GM23338 (cell line): ENCODE measurements at regions not wholly inside any gene's neighbourhood (a gene's known extent, or its start where the extent isn't known, plus 50 kb on each side); places are given as distances from the start of the nearest gene placed in this dataset.

Experiments
- ATAC-seq: fragments of 200-7000 bp; cut with Tn5 transposase; 3 replicates; pipeline ENCODE4 v1.9.1; 2020
- DNase-seq: peaks from one replicate; pipeline ENCODE4 v3.0.0-alpha.2; 2015; ENCODE audit warnings: low spot score
- H2AFZ ChIP-seq: fragments of 200-600 bp; sonication (generic); 2 replicates; pipeline ENCODE4 v1.8.0; 2016; ENCODE audit warnings: antibody characterized with exemption, mild to moderate bottlenecking, moderate library complexity
- H3F3A ChIP-seq: fragments of 200-600 bp; sonication (generic); replicated peaks from 2 replicates; pipeline ENCODE4 v1.8.0; 2017; ENCODE audit warnings: antibody characterized with exemption, mixed run types, low read depth
- H3K27ac ChIP-seq: fragments of 200-600 bp; sonication (generic); 2 replicates; pipeline ENCODE4 v1.6.1; 2016; ENCODE audit warnings: low read depth
- H3K27me3 ChIP-seq: fragments of 200-600 bp; sonication (generic); 2 replicates; pipeline ENCODE4 v1.8.0; 2016; ENCODE audit warnings: mild to moderate bottlenecking, mixed run types, moderate library complexity; ENCODE audit not compliant: insufficient read depth
- H3K36me3 ChIP-seq: fragments of 200-600 bp; sonication (generic); 2 replicates; pipeline ENCODE4 v1.8.0; 2016; ENCODE audit warnings: mild to moderate bottlenecking; ENCODE audit not compliant: insufficient read depth
- H3K4me1 ChIP-seq: fragments of 200-600 bp; sonication (generic); 2 replicates; pipeline ENCODE4 v1.8.0; 2016; ENCODE audit warnings: mild to moderate bottlenecking, moderate library complexity; ENCODE audit not compliant: insufficient read depth
- H3K4me2 ChIP-seq: fragments of 200-600 bp; sonication (generic); 2 replicates; pipeline ENCODE4 v1.7.1; 2017; ENCODE audit warnings: mixed run types
- H3K4me3 ChIP-seq: fragments of 200-600 bp; sonication (generic); 2 replicates; pipeline ENCODE4 v1.6.1; 2016; ENCODE audit warnings: mixed run types
- H3K79me2 ChIP-seq: fragments of 200-600 bp; sonication (generic); replicated peaks from 2 replicates; pipeline ENCODE4 v1.8.0; 2017; ENCODE audit warnings: mild to moderate bottlenecking; ENCODE audit not compliant: insufficient read depth
- H3K9me2 ChIP-seq: fragments of 200-600 bp; sonication (generic); 2 replicates; pipeline ENCODE4 v1.8.0; 2017; ENCODE audit not compliant: insufficient read depth
- H4K20me1 ChIP-seq: fragments of 200-600 bp; sonication (generic); replicated peaks from 2 replicates; pipeline ENCODE4 v1.8.0; 2017; ENCODE audit warnings: mild to moderate bottlenecking; ENCODE audit not compliant: insufficient read depth
- H3K27ac Mint-ChIP-seq: 2 replicates; pipeline ENCODE4 v1.8.0; 2020; ENCODE audit warnings: inconsistent platforms, mild to moderate bottlenecking, moderate library complexity, mixed read lengths
- H3K27me3 Mint-ChIP-seq: 3 replicates; pipeline ENCODE4 v1.8.0; 2022; ENCODE audit warnings: low read depth, mild to moderate bottlenecking, moderate library complexity, mixed read lengths, inconsistent platforms; ENCODE audit not compliant: insufficient read depth, poor library complexity
- H3K36me3 Mint-ChIP-seq: 3 replicates; pipeline ENCODE4 v1.8.0; 2021; ENCODE audit warnings: low read depth, mild to moderate bottlenecking, inconsistent platforms, moderate library complexity, mixed read lengths
- H3K4me1 Mint-ChIP-seq: 3 replicates; pipeline ENCODE4 v1.8.0; 2020; ENCODE audit warnings: mild to moderate bottlenecking, inconsistent platforms, mixed read lengths
- H3K4me3 Mint-ChIP-seq: 3 replicates; pipeline ENCODE4 v1.8.0; 2021; ENCODE audit warnings: moderate library complexity, mild to moderate bottlenecking, inconsistent platforms, mixed read lengths
- H3K9me3 Mint-ChIP-seq: 3 replicates; pipeline ENCODE4 v1.8.0; 2020; ENCODE audit warnings: moderate library complexity, mild to moderate bottlenecking, inconsistent platforms, mixed read lengths
- CREB1 ChIP-seq: fragments of 250-450 bp; sonication (Bioruptor Pico); IDR thresholded peaks from 2 replicates; pipeline ENCODE4 v1.5.0; 2020; ENCODE audit warnings: low read depth, mild to moderate bottlenecking, moderate library complexity
- EZH2 ChIP-seq: fragments of 200-600 bp; sonication (generic); IDR thresholded peaks from one replicate; pipeline ENCODE4 v1.8.0; 2017; ENCODE audit warnings: antibody characterized with exemption, mild to moderate bottlenecking, low read depth; ENCODE audit not compliant: unreplicated experiment
- EZH2phosphoT487 ChIP-seq: fragments of 200-600 bp; sonication (generic); IDR thresholded peaks from one replicate; pipeline ENCODE4 v1.8.1; 2018; ENCODE audit warnings: antibody characterized with exemption; ENCODE audit not compliant: unreplicated experiment
- JUNB ChIP-seq: IDR thresholded peaks from one replicate; pipeline ENCODE4 v1.6.1; 2016; ENCODE audit warnings: antibody characterized with exemption; ENCODE audit not compliant: unreplicated experiment
- POLR2AphosphoS5 ChIP-seq: IDR thresholded peaks from 2 replicates; pipeline ENCODE4 v1.6.1; 2016; ENCODE audit warnings: antibody characterized with exemption, low read depth
- STAT1 ChIP-seq: IDR thresholded peaks from one replicate; pipeline ENCODE4 v1.6.1; 2016; ENCODE audit warnings: antibody characterized with exemption; ENCODE audit not compliant: unreplicated experiment
- ZNF114 ChIP-seq: fragments of 250-450 bp; sonication (Bioruptor Pico); IDR thresholded peaks from 2 replicates; pipeline ENCODE4 v1.5.0; 2020; ENCODE audit warnings: mild to moderate bottlenecking, moderate library complexity
- ZNF331 ChIP-seq: fragments of 250-450 bp; sonication (Bioruptor Pico); IDR thresholded peaks from 2 replicates; pipeline ENCODE4 v1.5.0; 2020; ENCODE audit warnings: low read depth, mild to moderate bottlenecking, moderate library complexity
- TF ChIP-seq, protein P1 (sequence below): IDR thresholded peaks from 2 replicates; pipeline ENCODE4 v1.6.1; 2016; ENCODE audit warnings: antibody characterized with exemption
- TF ChIP-seq, protein P2 (sequence below): fragments of 250-450 bp; sonication (Bioruptor Pico); IDR thresholded peaks from 2 replicates; pipeline ENCODE4 v1.5.0; 2020; ENCODE audit warnings: mild to moderate bottlenecking, moderate library complexity
- TF ChIP-seq, protein P3 (sequence below): IDR thresholded peaks from one replicate; pipeline ENCODE4 v1.6.1; 2018; ENCODE audit warnings: antibody characterized with exemption; ENCODE audit not compliant: unreplicated experiment

- no peaks in the 10 kb centered on the region for H3K36me3 Mint-ChIP-seq
- H2AFZ ChIP-seq: 0 out of 2 replicates have a peak overlapping the region, but pooled peaks have one; percentile 83
- no peak for TF ChIP-seq STAT1
- no peak for TF ChIP-seq POLR2AphosphoS5
- TF ChIP-seq, protein P1, sequence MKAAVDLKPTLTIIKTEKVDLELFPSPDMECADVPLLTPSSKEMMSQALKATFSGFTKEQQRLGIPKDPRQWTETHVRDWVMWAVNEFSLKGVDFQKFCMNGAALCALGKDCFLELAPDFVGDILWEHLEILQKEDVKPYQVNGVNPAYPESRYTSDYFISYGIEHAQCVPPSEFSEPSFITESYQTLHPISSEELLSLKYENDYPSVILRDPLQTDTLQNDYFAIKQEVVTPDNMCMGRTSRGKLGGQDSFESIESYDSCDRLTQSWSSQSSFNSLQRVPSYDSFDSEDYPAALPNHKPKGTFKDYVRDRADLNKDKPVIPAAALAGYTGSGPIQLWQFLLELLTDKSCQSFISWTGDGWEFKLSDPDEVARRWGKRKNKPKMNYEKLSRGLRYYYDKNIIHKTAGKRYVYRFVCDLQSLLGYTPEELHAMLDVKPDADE: no peak
- TF ChIP-seq, protein P2, sequence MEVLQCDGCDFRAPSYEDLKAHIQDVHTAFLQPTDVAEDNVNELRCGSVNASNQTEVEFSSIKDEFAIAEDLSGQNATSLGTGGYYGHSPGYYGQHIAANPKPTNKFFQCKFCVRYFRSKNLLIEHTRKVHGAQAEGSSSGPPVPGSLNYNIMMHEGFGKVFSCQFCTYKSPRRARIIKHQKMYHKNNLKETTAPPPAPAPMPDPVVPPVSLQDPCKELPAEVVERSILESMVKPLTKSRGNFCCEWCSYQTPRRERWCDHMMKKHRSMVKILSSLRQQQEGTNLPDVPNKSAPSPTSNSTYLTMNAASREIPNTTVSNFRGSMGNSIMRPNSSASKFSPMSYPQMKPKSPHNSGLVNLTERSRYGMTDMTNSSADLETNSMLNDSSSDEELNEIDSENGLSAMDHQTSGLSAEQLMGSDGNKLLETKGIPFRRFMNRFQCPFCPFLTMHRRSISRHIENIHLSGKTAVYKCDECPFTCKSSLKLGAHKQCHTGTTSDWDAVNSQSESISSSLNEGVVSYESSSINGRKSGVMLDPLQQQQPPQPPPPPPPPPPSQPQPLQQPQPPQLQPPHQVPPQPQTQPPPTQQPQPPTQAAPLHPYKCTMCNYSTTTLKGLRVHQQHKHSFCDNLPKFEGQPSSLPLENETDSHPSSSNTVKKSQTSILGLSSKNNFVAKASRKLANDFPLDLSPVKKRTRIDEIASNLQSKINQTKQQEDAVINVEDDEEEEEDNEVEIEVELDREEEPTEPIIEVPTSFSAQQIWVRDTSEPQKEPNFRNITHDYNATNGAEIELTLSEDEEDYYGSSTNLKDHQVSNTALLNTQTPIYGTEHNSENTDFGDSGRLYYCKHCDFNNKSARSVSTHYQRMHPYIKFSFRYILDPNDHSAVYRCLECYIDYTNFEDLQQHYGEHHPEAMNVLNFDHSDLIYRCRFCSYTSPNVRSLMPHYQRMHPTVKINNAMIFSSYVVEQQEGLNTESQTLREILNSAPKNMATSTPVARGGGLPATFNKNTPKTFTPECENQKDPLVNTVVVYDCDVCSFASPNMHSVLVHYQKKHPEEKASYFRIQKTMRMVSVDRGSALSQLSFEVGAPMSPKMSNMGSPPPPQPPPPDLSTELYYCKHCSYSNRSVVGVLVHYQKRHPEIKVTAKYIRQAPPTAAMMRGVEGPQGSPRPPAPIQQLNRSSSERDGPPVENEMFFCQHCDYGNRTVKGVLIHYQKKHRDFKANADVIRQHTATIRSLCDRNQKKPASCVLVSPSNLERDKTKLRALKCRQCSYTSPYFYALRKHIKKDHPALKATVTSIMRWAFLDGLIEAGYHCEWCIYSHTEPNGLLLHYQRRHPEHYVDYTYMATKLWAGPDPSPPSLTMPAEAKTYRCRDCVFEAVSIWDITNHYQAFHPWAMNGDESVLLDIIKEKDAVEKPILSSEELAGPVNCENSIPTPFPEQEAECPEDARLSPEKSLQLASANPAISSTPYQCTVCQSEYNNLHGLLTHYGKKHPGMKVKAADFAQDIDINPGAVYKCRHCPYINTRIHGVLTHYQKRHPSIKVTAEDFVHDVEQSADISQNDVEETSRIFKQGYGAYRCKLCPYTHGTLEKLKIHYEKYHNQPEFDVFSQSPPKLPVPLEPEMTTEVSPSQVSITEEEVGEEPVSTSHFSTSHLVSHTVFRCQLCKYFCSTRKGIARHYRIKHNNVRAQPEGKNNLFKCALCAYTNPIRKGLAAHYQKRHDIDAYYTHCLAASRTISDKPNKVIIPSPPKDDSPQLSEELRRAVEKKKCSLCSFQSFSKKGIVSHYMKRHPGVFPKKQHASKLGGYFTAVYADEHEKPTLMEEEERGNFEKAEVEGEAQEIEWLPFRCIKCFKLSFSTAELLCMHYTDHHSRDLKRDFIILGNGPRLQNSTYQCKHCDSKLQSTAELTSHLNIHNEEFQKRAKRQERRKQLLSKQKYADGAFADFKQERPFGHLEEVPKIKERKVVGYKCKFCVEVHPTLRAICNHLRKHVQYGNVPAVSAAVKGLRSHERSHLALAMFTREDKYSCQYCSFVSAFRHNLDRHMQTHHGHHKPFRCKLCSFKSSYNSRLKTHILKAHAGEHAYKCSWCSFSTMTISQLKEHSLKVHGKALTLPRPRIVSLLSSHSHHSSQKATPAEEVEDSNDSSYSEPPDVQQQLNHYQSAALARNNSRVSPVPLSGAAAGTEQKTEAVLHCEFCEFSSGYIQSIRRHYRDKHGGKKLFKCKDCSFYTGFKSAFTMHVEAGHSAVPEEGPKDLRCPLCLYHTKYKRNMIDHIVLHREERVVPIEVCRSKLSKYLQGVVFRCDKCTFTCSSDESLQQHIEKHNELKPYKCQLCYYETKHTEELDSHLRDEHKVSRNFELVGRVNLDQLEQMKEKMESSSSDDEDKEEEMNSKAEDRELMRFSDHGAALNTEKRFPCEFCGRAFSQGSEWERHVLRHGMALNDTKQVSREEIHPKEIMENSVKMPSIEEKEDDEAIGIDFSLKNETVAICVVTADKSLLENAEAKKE (CRISPR knock-in tag): no peak
- no peak for TF ChIP-seq EZH2phosphoT487
- TF ChIP-seq EZH2: no peak
- TF ChIP-seq, protein P3, sequence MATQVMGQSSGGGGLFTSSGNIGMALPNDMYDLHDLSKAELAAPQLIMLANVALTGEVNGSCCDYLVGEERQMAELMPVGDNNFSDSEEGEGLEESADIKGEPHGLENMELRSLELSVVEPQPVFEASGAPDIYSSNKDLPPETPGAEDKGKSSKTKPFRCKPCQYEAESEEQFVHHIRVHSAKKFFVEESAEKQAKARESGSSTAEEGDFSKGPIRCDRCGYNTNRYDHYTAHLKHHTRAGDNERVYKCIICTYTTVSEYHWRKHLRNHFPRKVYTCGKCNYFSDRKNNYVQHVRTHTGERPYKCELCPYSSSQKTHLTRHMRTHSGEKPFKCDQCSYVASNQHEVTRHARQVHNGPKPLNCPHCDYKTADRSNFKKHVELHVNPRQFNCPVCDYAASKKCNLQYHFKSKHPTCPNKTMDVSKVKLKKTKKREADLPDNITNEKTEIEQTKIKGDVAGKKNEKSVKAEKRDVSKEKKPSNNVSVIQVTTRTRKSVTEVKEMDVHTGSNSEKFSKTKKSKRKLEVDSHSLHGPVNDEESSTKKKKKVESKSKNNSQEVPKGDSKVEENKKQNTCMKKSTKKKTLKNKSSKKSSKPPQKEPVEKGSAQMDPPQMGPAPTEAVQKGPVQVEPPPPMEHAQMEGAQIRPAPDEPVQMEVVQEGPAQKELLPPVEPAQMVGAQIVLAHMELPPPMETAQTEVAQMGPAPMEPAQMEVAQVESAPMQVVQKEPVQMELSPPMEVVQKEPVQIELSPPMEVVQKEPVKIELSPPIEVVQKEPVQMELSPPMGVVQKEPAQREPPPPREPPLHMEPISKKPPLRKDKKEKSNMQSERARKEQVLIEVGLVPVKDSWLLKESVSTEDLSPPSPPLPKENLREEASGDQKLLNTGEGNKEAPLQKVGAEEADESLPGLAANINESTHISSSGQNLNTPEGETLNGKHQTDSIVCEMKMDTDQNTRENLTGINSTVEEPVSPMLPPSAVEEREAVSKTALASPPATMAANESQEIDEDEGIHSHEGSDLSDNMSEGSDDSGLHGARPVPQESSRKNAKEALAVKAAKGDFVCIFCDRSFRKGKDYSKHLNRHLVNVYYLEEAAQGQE: no peak
- TF ChIP-seq ZNF331 (CRISPR knock-in tag): no peak
- no peak for TF ChIP-seq JUNB
- TF ChIP-seq CREB1 (CRISPR knock-in tag): no peak
- TF ChIP-seq ZNF114 (CRISPR knock-in tag): no peak
These were observed 54.4 kb upstream of the LINC00305 start for GRCh38 chr18:64203295-64203694.

More at GRCh38 chr18:64203295-64203694, 54.4 kb upstream of the LINC00305 start:
- Mint-ChIP-seq H3K9me3 (no peaks in the 10 kb centered on the region), H3K27ac (no peak overlapping the region; the same call in 1 of the 2 replicates), H3K4me3 (no peak overlapping the region), H3K27me3 (no peaks in the 10 kb centered on the region), H3K4me1 (peaks cover 47% of the 10 kb centered on the region)
- Histone ChIP-seq H3K36me3 (no peaks in the 10 kb centered on the region), H4K20me1 (no peaks in the 10 kb centered on the region), H3K27me3 (no peaks in the 10 kb centered on the region), H3K79me2 (no peaks in the 10 kb centered on the region), H3K4me2 (no peak overlapping the region), H3K27ac (no peak overlapping the region), H3K4me3 (no peak overlapping the region), H3K4me1 (peaks cover 38% of the 10 kb centered on the region), H3K9me2 (peaks cover 8% of the 10 kb centered on the region; the same call in 1 of the 2 replicates), H3F3A (no peaks in the 10 kb centered on the region)
- ATAC-seq (no peak), DNase-seq (no peak)
